AG09319 (cell line): ENCODE measurements at regions not wholly inside any gene's neighbourhood (a gene's known extent, or its start where the extent isn't known, plus 50 kb on each side); places are given as distances from the start of the nearest gene placed in this dataset.

Experiments
- DNase-seq: peaks from one replicate; pipeline ENCODE4 v3.0.0-alpha.2; 2010; ENCODE audit warnings: low read depth; ENCODE audit errors: extremely low read depth
- TF ChIP-seq, protein P1 (sequence below): IDR thresholded peaks from 2 replicates; pipeline ENCODE4 v1.5.1; 2011; ENCODE audit warnings: low read depth, mild to moderate bottlenecking, inconsistent platforms, low read length, moderate library complexity

GRCh38 chr6:56407883-56408410, 160.6 kb upstream of the COL21A1 start:
- TF ChIP-seq, protein P1, sequence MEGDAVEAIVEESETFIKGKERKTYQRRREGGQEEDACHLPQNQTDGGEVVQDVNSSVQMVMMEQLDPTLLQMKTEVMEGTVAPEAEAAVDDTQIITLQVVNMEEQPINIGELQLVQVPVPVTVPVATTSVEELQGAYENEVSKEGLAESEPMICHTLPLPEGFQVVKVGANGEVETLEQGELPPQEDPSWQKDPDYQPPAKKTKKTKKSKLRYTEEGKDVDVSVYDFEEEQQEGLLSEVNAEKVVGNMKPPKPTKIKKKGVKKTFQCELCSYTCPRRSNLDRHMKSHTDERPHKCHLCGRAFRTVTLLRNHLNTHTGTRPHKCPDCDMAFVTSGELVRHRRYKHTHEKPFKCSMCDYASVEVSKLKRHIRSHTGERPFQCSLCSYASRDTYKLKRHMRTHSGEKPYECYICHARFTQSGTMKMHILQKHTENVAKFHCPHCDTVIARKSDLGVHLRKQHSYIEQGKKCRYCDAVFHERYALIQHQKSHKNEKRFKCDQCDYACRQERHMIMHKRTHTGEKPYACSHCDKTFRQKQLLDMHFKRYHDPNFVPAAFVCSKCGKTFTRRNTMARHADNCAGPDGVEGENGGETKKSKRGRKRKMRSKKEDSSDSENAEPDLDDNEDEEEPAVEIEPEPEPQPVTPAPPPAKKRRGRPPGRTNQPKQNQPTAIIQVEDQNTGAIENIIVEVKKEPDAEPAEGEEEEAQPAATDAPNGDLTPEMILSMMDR = no peak
- DNase-seq = no peak

- no peak for DNase-seq
- TF ChIP-seq, protein P1 = no peak
These were observed 159.2 kb upstream of the COL21A1 start for GRCh38 chr6:56406276-56407269.

GRCh38 chr6:56404599-56404998, 157.2 kb upstream of the COL21A1 start:
- DNase-seq = no peak
- TF ChIP-seq, protein P1 = no peak

DNA sequence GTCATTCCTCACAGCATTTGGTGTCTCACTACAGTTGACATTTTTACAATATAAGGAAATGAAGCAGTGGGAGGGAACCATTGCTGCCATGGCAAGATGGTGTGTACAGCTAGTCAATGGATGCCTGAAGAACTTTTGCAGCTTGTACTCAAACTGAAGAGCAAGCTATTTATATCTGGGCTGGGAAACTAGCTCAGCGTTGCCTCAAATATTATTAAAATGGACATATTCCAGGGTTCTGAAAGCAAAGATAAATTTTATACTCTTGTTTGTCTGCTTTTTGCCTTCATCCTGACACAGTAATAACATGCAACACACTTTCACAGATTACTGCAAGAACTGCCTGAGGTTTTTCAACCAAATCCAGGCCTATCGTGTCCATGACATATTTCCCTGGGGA, 156.4 kb upstream of the COL21A1 start:
- no peak for DNase-seq
- TF ChIP-seq, protein P1 = no peak

DNA sequence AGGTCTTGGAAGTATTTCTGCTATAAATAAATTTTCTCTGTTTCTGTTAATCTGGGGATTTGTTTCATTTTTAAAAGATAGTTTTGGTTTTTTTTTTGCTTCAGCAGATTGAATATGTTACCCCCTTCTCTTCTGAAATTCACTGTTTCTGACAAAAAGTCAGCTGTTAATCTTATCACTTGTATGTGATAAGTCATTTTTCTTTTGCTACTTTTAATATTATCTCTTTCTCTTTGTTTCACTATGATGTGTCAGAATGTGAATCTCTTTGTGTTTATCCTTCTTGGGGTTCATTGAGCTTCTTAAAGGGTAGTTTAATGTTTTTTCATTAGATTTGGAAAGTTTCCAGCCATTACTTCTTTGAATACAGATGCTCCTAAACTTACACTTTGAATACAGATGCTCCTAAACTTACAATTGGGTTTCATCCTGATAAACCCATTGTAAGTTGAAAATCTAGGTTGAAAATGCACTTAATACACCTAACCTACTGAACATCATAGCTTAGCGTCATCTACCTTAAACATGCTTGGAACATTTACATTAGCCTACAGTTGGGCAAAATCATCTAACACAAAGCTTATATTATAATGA, 154.2 kb upstream of the COL21A1 start:
- TF ChIP-seq, protein P1 = no peak
- DNase-seq = no peak

- TF ChIP-seq, protein P1 = no peak
- no peak for DNase-seq
These were observed 152.9 kb upstream of the COL21A1 start for GRCh38 chr6:56400273-56400672.

DNA sequence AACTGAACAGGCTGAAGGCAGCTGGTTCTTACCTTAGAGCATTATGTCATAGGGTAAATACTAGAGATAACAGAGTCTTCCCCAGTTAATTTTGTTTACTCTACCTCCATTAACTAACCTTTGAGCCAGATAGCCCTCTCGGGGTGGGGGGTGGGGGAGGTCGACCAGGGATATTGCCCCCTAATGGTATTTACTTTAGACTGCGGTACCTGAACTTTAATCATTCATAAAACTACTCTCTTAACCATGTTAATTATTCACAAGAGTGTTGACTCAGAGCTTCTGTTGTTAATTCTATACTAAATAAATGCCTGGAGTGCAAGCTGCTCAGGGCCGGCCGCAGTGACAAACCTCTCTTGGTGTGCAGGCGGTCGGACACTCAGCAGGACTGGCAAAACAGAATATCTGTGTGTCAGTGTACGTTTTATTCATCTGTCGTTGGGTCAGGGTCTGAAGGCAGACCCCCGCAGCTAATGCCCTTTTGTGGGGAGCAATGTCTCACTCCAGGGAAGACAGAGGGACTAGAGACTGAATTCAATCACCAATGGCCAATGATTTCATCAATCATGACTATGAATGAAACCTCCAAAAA, 152.4 kb upstream of the COL21A1 start:
- TF ChIP-seq, protein P1 = no peak

More for the DNA sequence above, 152.4 kb upstream of the COL21A1 start:
- no peak for DNase-seq
